Heart right ventricle (tissue), 16 donors: ENCODE measurements at regions not wholly inside any gene's neighbourhood (a gene's known extent, or its start where the extent isn't known, plus 50 kb on each side); places are given as distances from the start of the nearest gene placed in this dataset.
A peak's percentile ranks its signal among the peaks of the same experiment; 100 is the strongest.

Experiments used
- ATAC-seq, 8 donors: fragments of 200-7000 bp; cut with Tn5 transposase; one replicate each; pipeline ENCODE4 v1.9.1; 2020; ENCODE audit warnings: mild to moderate bottlenecking in 8 of 8, moderate library complexity in 8 of 8, moderate number of reproducible peaks in 1 of 8
- DNase-seq, 2 donors: peaks; one replicate each; pipeline ENCODE4 v3.0.0-alpha.2; 2020
- H3K27ac ChIP-seq, 10 donors: fragments of 200-600 bp; sonication (generic) in 2 of 10; one replicate each; pipeline versions ENCODE4 v1.5.0 to v1.8.0; 2020 to 2022; ENCODE audit warnings: mild to moderate bottlenecking in 3 of 10
- H3K27me3 ChIP-seq, 7 donors: fragments of 200-600 bp; one replicate each; pipeline ENCODE4 v1.8.0; 2021 to 2022; ENCODE audit warnings: mild to moderate bottlenecking in 2 of 7
- H3K36me3 ChIP-seq, 9 donors: fragments of 200-600 bp; sonication (generic) in 1 of 9; one replicate each; pipeline versions ENCODE4 v1.5.0 to v1.8.0; 2020 to 2022; ENCODE audit warnings: mild to moderate bottlenecking in 2 of 9
- H3K4me1 ChIP-seq, 9 donors: fragments of 200-600 bp; sonication (generic) in 1 of 9; one replicate each; pipeline versions ENCODE4 v1.5.0 to v1.8.0; 2020 to 2022; ENCODE audit warnings: mild to moderate bottlenecking in 4 of 9
- H3K4me3 ChIP-seq, 10 donors: fragments of 200-600 bp; sonication (generic) in 2 of 10; one replicate each; pipeline versions ENCODE4 v1.5.0 to v1.8.0; 2020 to 2022; ENCODE audit warnings: mild to moderate bottlenecking in 7 of 10, moderate library complexity in 2 of 10
- H3K9me3 ChIP-seq, 11 donors: fragments of 200-600 bp in 10 of 11; sonication (generic) in 2 of 11; one replicate each; pipeline versions ENCODE4 v1.5.0 to v1.8.0; 2013 to 2022; ENCODE audit warnings: mild to moderate bottlenecking in 2 of 11, control low read depth in 1 of 11, moderate library complexity in 1 of 11
- CTCF ChIP-seq, 9 donors: fragments of 200-600 bp; sonication (generic) in 2 of 9; IDR thresholded peaks; one replicate each; pipeline versions ENCODE4 v1.5.0 to v1.8.0; 2021 to 2022; ENCODE audit warnings: antibody characterized with exemption in 9 of 9, mild to moderate bottlenecking in 5 of 9, moderate library complexity in 1 of 9
- WGBS, 2 donors: extraction: QIAGEN DNeasy Blood & Tissue Kit; methylation state at CpG; one replicate each; pipeline ENCODE4 v1.1.7; 2013; ENCODE audit warnings: inconsistent platforms in 1 of 2; 5-methylcytosine and 5-hydroxymethylcytosine counted together
- intact Hi-C, 10 donors: fragments of 100-400 bp; cut with DNase I; formaldehyde crosslinking; loops; one replicate each; pipeline versions ENCODE4 v1.11.1 to v1.14.2; 2022
- donor health status: Arrhythmogenic right ventricular cardiomyopathy.
- donor health status: ischemic (EF 13 %, LVEDD 7.1; RV severe dilation, severe dysfunction).
- donor health status: healthy with polysubstance abuse.
- donor health status: DM: no; HTN: yes; CAD: no.
- donor health status: DM: no; HTN: no; CAD: no.
- donor health status: ischemic (EF 25% LVEDD 6.9; RV normal size, moderate dysfunction).
- donor health status: ischemic (EF 25% LVEDD 5.7; RV mildly dilated, moderate dysfunction).
- donor health status: healthy.
- donor health status: DM: yes; HTN: yes; CAD: no.
- donor health status: Ischemic cardiomyopathy.
- donor health status: ischemic (EF 35%, LVEDD 5.7; RV mildly dilated, moderate dysfunction).
- donor health status: nonischemic (EF 11% LVEDD 7.7; RV severe dilation, severe dysfunction).
- donor health status: DM: yes; HTN: yes; CAD: no.
- donor health status: PGD.
- donor health status: ischemic (EF 29% LVEDD 5.4; RV normal size, mild dysfunction).
- donor health status: nonischemic (EF 23%, LVEDD 6.1; RV moderate dilation, normal function).

- DNase-seq (no peak), ATAC-seq (peak in 1 of 8 donors; percentile 14)
- no peaks in the 10 kb centered on the region for H3K9me3 ChIP-seq
- H3K4me3 ChIP-seq = no peak overlapping the region
- intact Hi-C loops = no loop called here
- no peak overlapping the region for H3K27ac ChIP-seq
- no peaks in the 10 kb centered on the region for H3K27me3 ChIP-seq
- no peak for TF ChIP-seq CTCF (IDR thresholded peaks at IDR 0.05)
- H3K4me1 ChIP-seq = peaks cover 0 to 9% (median 2%) of the 10 kb centered on the region in 9 donors
- 83 to 85% methylated on average over 4 of the region's 4 CpGs for WGBS, 2 donors
- no peaks in the 10 kb centered on the region for H3K36me3 ChIP-seq
Measured at GRCh38 chr1:59025898-59026426, 242.1 kb upstream of the JUN start.

- Histone ChIP-seq H3K36me3 (no peaks in the 10 kb centered on the region), H3K4me3 (no peak overlapping the region), H3K9me3 (no peaks in the 10 kb centered on the region), H3K4me1 (peaks cover 0 to 8% (median 0%) of the 10 kb centered on the region in 9 donors), H3K27ac (no peak overlapping the region), H3K27me3 (no peaks in the 10 kb centered on the region)
- no peak for DNase-seq
- no peak for ATAC-seq
- 92 to 94% methylated on average over 6 of the region's 6 CpGs for whole genome bisulfite sequencing, 2 donors
- no peak for TF ChIP-seq CTCF (IDR thresholded peaks at IDR 0.05)
- intact Hi-C loops = no loop called here
Measured at GRCh38 chr1:59026472-59026948, 242.7 kb upstream of the JUN start.

GRCh38 chr1:59027177-59027576 lies 243.3 kb upstream of the JUN start:
- ATAC-seq (no peak), DNase-seq (no peak)
- TF ChIP-seq CTCF (IDR thresholded peaks at IDR 0.05) = no peak
- H3K27me3 ChIP-seq = no peaks in the 10 kb centered on the region
- no peaks in the 10 kb centered on the region for H3K36me3 ChIP-seq
- H3K9me3 ChIP-seq = no peaks in the 10 kb centered on the region
- H3K4me3 ChIP-seq = no peak overlapping the region
- H3K4me1 ChIP-seq = peaks cover 0 to 8% (median 0%) of the 10 kb centered on the region in 9 donors
- intact Hi-C loops = no loop called here
- 89 to 99% methylated on average over 2 of the region's 2 CpGs for WGBS, 2 donors
- no peak overlapping the region for H3K27ac ChIP-seq

- Histone ChIP-seq H3K4me1 (peaks cover 0 to 8% (median 0%) of the 10 kb centered on the region in 9 donors), H3K9me3 (no peaks in the 10 kb centered on the region), H3K36me3 (no peaks in the 10 kb centered on the region), H3K27me3 (no peaks in the 10 kb centered on the region), H3K4me3 (no peak overlapping the region), H3K27ac (no peak overlapping the region)
- intact Hi-C loops = no loop called here
- 97% methylated on average over 3 of the region's 3 CpGs for WGBS, 2 donors
- ATAC-seq (no peak), DNase-seq (no peak)
- no peak for TF ChIP-seq CTCF (IDR thresholded peaks at IDR 0.05)
Measured at GRCh38 chr1:59028048-59028447, 244.2 kb upstream of the JUN start.
